A549 (cell line): ENCODE measurements at regions not wholly inside any gene's neighbourhood (a gene's known extent, or its start where the extent isn't known, plus 50 kb on each side); places are given as distances from the start of the nearest gene placed in this dataset.

ENCODE experiments used
- CTCF ChIP-seq: fragments of >200 bp; sonication (Bioruptor Twin); formaldehyde crosslinking; IDR thresholded peaks from 3 replicates; pipeline ENCODE4 v1.5.1; 2016
- REST ChIP-seq: fragments of 200-600 bp; sonication (generic); IDR thresholded peaks from 2 replicates; pipeline ENCODE4 v1.6.1; 2016; ENCODE audit warnings: antibody characterized with exemption, mild to moderate bottlenecking, moderate library complexity
- USF2 ChIP-seq: fragments of 450-650 bp; IDR thresholded peaks from 2 replicates; pipeline ENCODE4 v1.6.1; 2014; ENCODE audit warnings: antibody characterized with exemption

DNA sequence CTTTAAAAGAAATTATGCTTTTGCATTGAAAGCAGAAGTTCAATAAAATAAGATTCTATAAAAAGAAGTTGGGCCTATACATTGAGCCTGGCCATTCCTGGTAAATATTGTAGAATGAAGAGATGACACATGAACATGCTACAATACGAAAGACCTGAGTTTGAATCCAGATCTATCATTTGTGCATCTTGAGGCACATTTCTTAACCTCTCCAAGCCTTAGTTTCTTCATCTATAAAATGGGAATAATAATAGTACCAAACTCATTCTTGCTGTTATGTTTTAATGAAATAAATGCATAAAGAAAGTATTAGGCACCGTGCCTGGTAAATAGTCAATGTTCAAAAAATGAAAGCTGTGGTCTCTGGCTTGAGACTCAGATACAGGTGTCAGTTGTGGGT, 76.9 kb upstream of the PHACTR2 start:
- TF ChIP-seq CTCF (no peak), USF2 (no peak), REST (no peak)
